ENCODE measurements at regions not wholly inside any gene's neighbourhood (a gene's known extent, or its start where the extent isn't known, plus 50 kb on each side); places are given as distances from the start of the nearest gene placed in this dataset.

DNA sequence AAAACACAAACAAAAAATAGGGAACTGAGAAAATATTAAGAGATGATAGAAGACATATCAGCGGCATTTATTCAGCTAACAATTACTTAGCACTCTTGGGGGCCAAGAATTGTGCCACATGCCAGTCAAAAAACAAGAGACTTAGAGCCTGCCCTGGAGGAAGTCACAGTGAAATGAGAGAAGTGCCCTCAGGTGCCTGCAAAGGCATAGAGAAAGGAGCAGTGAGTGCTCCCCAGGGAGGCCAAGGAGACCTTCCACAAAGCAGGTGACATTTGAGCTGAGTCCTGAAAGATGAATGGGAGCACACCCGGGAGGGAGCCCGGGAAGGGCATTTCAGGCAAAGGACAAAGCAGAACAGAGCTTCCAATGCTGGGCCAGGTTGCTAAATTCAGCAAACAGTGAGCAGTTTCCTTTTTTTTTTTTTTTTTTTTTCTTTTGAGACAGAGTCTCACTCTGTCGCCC, 184.7 kb upstream of the JARID2 start:
- DNase-seq, result no peak

GRCh38 chr6:15061908-15062515, 183.9 kb upstream of the JARID2 start:
- DNase-seq, result no peak

DNA sequence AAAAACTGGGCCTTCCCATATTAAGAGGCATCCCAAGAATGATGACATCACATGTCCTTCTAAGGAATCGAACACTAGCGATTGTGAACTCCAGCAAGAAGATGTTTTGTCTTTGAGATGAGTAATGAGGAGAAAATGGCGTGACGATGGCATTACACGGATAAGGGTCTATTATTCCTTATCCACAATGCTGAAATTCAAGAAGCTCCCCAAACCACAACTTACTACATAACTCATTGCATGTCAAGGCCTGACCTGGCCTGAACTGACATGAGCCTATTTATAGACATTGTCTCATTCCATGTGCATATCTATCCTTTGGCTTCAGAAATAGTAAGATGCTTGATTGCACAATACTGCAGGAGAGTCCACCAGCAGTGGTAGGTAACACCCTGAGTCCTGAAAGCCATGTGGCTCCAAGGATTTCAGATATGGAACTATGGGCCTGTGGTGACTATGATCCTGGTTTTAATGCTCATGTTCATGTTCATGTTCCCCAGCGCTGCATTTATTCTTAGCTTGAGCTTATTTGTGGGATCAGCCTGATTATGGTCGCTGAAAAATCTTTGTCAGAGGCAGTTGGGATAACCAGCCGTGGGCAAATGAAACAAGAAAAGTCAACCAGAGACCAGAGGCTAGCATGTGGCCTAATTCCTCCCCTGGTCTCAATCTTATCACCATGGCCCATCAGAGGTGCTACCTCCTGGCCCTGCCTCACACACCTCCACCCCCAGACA, 183.2 kb upstream of the JARID2 start:
- no peak for DNase-seq

GRCh38 chr6:15063253-15063853, 182.5 kb upstream of the JARID2 start:
- DNase-seq, result no peak

GRCh38 chr6:15065261-15065989, 180.4 kb upstream of the JARID2 start:
- no peak for DNase-seq

DNA sequence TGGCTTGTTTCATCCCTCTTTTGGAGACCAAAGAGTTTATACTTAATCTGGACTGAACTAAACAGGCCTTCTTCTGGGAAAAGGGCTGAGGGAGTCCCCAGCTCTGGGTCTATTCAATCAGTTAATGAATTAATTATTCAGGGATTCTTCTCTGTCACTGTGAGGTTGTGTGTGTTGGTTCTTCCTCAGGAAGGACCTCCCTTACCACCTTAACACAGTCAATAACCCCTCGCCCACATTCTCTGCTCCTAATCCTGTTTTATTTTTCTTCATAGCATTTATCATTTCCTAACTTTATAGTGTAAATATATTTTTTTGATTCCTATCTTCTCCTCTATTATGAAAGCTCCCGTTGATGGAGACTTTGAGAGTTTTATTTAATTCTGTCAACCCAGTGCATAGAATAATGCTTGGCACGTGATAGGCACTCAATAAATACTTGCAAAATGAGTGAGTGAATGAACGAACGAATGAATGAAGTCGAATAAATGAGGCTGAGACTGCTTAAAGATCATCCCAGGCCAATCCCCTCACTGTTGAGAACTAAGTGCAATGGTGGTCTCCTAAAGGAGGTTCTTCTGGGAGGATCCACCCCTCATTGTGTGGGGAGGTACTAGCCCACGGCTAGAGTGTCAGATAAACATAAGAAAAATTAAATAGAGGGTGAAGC, 179.6 kb upstream of the JARID2 start:
- DNase-seq, result no peak

DNA sequence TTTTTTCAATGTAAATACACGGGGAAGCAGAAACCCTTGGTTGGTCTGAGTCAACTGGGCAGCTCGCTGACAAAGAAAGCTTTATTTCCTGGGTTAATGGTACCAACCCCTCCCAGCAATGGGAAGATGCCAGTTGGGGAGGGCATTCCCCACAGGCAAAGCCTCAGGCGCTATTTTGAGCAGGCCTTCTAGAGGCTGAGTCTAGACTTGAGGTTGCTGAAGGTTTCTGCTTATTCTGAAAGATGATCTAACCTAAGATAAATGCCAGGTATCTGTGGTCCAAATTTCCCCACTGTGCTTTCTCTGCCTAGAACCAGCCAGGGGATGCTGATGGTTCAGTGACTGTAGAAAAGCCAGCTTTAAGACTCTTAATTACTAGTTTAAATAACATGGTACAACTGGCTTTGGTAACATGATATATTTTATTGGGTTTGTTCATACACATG, 172.5 kb upstream of the JARID2 start:
- no peak for DNase-seq

- no peak for DNase-seq
Observed at GRCh38 chr6:15073883-15074465, 171.9 kb upstream of the JARID2 start.

DNA sequence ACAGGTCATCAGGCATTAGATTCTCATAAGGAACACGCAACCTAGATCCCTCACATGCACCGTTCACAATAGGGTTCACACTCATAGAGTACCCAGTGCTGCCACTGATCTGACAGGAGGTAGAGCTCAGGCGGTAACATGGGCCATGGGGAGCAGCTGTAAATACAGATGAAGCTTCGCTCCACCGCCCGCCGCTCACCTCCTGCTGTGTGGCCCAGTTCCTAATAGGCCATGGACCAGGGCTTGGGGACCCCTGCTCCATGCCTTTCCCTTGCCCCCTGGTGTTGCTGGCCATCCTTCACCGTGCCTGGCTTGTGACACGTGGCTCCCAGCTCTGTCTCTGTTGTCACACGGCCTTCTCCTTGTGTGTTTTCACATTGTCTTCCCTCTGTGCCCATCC, 171.1 kb upstream of the JARID2 start:
- DNase-seq, result no peak

GRCh38 chr6:15076565-15076964, 169.3 kb upstream of the JARID2 start:
- no peak for DNase-seq

- no peak for DNase-seq
Observed at GRCh38 chr6:15077006-15077405, 168.9 kb upstream of the JARID2 start.

DNA sequence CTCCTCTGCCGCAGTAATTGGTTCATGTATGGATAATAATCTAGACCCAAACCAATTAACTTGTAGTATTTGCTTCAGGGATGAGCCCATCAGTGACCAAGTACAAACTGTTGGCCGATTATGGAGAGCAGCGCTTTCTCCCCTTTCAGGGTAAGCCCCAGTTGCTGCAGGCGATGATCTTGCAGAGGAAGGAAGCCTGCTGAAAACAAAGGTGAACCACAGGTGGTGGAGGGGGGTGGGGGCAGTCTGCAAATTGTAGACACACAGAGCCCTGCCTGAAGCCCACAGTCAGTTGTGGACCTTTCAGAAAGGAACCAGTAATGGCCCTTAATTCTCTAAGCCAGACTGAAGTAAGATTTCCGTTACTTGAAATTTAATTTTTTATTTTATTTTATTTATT, 167.9 kb upstream of the JARID2 start:
- DNase-seq, result no peak

- no peak for DNase-seq
Observed at GRCh38 chr6:15079288-15079817, 166.5 kb upstream of the JARID2 start.

DNA sequence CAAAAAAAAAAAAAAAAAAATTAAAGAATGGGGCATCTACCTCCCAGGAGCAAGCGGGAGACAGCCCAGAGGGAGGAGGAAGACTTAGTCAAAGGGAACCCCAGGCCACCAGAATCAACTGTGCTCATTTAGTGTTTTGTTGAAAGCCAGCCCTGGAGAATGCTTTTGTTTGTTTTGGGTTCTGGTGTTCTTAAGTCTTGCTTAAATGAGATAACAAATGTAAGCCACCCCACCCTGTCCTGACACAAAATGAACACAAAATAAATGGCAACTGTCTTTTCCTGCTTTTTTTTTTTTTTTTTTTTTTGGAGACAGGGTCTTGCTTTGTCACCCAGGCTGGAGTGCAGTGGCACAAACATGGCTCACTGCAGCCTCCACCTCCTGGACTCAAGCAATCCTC, 165.0 kb upstream of the JARID2 start:
- no peak for DNase-seq

DNA sequence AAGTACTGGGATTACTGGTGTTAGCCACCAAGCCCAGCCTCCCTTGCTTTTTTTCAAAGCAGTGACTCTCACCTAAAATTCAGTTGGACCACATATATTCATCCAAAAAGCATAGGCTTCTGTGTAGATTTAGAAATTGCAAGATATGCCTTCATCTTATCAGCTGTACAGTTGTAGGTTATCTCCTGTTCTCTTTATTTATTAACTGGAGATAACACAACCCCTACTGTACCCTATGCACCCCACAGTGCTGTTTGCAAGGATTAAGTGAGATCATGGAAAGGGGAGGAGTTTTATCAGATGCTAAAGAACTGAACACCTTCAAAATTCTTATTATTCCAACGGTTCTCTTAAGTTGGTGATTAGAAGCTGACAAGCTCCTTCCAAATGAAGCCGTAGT, 164.4 kb upstream of the JARID2 start:
- DNase-seq, result no peak

GRCh38 chr6:15082708-15083107, 163.2 kb upstream of the JARID2 start:
- no peak for DNase-seq

DNA sequence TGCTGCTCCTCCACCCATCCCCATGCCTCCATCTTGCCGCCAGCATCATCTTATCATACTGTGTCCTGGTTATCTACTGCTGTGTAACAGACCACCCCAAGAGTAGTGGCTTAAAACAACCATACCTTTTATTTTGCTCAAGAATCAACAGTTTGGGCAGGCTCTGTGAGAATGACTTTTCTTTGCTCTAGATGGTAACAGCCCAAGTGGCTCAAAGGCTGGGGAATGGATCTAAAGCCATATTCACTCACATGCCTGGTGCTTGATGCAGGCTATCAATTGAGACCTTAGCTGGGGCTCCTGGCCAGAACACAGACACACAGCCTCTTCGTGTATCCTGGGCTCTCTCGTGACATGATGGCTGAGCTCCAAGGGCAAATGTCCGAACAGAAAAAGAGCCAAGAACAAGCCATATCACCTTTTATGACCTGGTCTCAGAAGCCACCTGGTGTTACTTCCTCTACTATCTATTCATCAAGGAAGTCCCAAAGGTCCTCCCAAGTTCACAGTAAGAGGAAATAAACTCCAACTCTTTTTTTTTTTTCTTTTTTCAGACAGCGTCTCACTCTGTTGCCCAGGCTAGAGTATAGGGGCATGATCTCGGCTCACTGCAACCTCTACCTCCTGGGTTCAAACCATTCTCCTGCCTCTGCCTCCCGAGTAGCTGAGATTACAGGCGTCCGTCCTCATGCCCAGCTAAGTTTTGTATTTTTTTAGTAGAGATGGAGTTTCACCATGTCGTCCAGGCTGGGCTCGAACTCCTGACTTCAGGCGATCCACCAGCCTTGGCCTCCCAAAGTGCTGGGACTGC, 159.3 kb upstream of the JARID2 start:
- no peak for DNase-seq

GRCh38 chr6:15087186-15087589, 158.7 kb upstream of the JARID2 start:
- DNase-seq, result no peak

- no peak for DNase-seq
Observed at GRCh38 chr6:15088904-15089568, 156.8 kb upstream of the JARID2 start.

GRCh38 chr6:15089569-15090144, 156.2 kb upstream of the JARID2 start:
- DNase-seq, result no peak
